ENCODE measurements at regions not wholly inside any gene's neighbourhood (a gene's known extent, or its start where the extent isn't known, plus 50 kb on each side); places are given as distances from the start of the nearest gene placed in this dataset.

- no peak for DNase-seq
These were observed 388.2 kb downstream of the MID1IP1 start for GRCh38 chrX:39189431-39189830.

GRCh38 chrX:39194673-39195072, 393.4 kb downstream of the MID1IP1 start:
- DNase-seq: no peak

- peak; percentile 78 for DNase-seq
These were observed 393.9 kb downstream of the MID1IP1 start for GRCh38 chrX:39195156-39195555.

- DNase-seq: no peak
These were observed 395.2 kb downstream of the MID1IP1 start for GRCh38 chrX:39196192-39197102.

- DNase-seq: no peak
These were observed 398.2 kb downstream of the MID1IP1 start for GRCh38 chrX:39199429-39199828.

GRCh38 chrX:39201305-39201990, 400.2 kb downstream of the MID1IP1 start:
- peak; percentile 2 for DNase-seq

- no peak for DNase-seq
These were observed 401.4 kb downstream of the MID1IP1 start for GRCh38 chrX:39202641-39203040.

GRCh38 chrX:39203427-39203826, 402.2 kb downstream of the MID1IP1 start:
- no peak for DNase-seq

GRCh38 chrX:39204353-39204752, 403.1 kb downstream of the MID1IP1 start:
- no peak for DNase-seq

GRCh38 chrX:39204945-39205344, 403.7 kb downstream of the MID1IP1 start:
- no peak for DNase-seq

GRCh38 chrX:39205467-39205866, 404.2 kb downstream of the MID1IP1 start:
- DNase-seq: no peak

- peak; percentile 18 for DNase-seq
These were observed 405.3 kb downstream of the MID1IP1 start for GRCh38 chrX:39206399-39207145.

- DNase-seq: no peak
These were observed 410.2 kb downstream of the MID1IP1 start for GRCh38 chrX:39211501-39211900.

- DNase-seq: no peak
These were observed 411.2 kb downstream of the MID1IP1 start for GRCh38 chrX:39212456-39212855.

GRCh38 chrX:39214387-39215126, 413.3 kb downstream of the MID1IP1 start:
- DNase-seq: no peak

- DNase-seq: no peak
These were observed 419.7 kb downstream of the MID1IP1 start for GRCh38 chrX:39220952-39221351.

GRCh38 chrX:39222346-39223113, 421.3 kb downstream of the MID1IP1 start:
- no peak for DNase-seq

- DNase-seq: no peak
These were observed 425.0 kb downstream of the MID1IP1 start for GRCh38 chrX:39226251-39226650.

GRCh38 chrX:39227371-39227770, 426.1 kb downstream of the MID1IP1 start:
- DNase-seq: peak; percentile 83

GRCh38 chrX:39238006-39238405, 436.7 kb downstream of the MID1IP1 start:
- no peak for DNase-seq

GRCh38 chrX:39242187-39242586, 440.9 kb downstream of the MID1IP1 start:
- peak; percentile 71 for DNase-seq

- no peak for DNase-seq
These were observed 442.9 kb downstream of the MID1IP1 start for GRCh38 chrX:39244147-39244546.

Data from NCI-H82 (cell line).